NOMO-1 treated with DMSO at 0.1 percent for 48 hours (cell line): ENCODE measurements at regions not wholly inside any gene's neighbourhood (a gene's known extent, or its start where the extent isn't known, plus 50 kb on each side); places are given as distances from the start of the nearest gene placed in this dataset.
"Not testable (repeated sequence)": the region's sequence is repeated elsewhere in the genome, so short reads cannot be mapped to it uniquely, and the experiment has no call there.

ENCODE experiments used
- DNase-seq: peaks from one replicate; lab custom pipeline; 2025; ENCODE audit not compliant: unreplicated experiment; lab: John Stamatoyannopoulos, UW

- no peak for DNase-seq
Measured at GRCh38 chr2:192407692-192408091, 213.0 kb upstream of the TMEFF2 start.

DNA sequence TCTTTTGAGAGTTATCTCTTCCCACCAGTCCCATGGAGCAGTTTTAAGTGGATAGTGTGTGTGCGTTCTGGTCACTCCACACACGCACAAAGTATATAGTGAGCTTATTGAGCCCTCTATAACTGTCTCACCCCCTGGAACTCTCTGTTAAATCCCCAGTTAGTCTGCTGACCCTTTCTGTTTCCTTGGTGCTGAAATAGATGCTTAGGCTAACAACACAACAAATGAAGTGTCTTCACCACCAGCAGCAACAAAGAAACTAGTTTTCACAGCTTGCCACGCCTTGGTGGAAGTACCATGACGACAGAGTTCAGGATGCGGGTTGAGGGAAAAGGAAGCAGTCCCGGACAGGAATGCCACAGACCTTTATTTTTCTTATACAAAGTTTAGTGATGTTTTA lies 203.5 kb upstream of the TMEFF2 start:
- DNase-seq = no peak

- DNase-seq = no peak
Measured at GRCh38 chr2:192394605-192395004, 199.9 kb upstream of the TMEFF2 start.

DNA sequence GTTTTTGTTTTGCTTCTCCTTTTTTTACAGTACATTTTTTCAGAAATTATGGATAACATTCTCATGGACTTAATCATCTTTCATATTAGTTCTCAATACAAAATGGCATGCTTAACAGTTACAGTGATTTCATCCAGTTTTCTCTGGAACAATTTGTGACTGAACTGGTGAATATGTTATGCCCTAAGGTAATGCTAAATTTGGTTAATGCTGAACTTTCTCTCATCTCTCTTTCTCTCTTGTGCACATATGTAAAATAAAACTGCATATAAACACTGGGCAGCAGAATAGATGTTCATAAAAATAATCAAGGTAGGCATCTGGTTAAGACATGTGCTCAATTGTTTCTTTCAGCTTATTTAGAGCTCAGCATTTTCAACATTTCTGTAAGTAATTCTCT lies 196.3 kb upstream of the TMEFF2 start:
- no peak for DNase-seq

DNA sequence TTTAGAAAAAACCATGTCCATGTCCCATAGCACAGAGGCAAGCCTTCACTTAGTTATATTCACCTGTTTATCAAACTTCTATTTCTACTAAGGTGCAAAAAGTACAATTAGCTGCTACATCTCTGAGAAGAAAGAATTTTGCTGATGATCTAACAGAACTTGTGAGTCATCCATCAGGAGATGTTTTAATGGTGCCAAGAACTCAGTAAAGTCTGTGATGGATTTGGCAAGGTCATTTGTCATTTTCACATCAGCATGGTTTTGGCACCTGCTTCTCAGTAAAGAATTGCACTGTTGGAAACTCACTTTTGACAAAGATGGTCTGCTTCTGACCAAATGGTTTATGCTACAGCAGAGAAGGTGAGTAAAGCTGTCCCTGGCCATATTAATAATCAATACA lies 195.7 kb upstream of the TMEFF2 start:
- no peak for DNase-seq

- not testable (repeated sequence) for DNase-seq
Measured at GRCh38 chr2:192384191-192384590, 189.5 kb upstream of the TMEFF2 start.

DNA sequence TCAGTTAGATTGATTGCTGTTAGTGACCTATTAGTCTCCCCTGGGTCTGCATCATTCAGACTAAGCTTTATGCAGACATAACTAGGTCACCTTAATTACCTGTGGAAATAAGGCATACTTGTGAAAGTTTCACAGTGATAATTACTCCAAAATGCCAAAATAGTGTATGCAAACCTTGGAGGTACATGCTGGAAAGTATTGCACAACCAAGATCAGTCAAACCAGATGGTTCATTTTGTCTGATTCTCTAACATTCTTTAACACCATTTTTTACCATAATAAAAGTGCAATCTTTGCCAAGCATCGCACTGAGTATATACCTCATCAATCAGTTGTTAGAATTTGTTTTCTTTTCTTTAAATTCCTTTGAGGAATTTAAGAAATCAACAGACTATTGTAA lies 186.3 kb upstream of the TMEFF2 start:
- DNase-seq = no peak

- no peak for DNase-seq
Measured at GRCh38 chr2:192379736-192380135, 185.0 kb upstream of the TMEFF2 start.

GRCh38 chr2:192377173-192377572 lies 182.4 kb upstream of the TMEFF2 start:
- DNase-seq = no peak

DNA sequence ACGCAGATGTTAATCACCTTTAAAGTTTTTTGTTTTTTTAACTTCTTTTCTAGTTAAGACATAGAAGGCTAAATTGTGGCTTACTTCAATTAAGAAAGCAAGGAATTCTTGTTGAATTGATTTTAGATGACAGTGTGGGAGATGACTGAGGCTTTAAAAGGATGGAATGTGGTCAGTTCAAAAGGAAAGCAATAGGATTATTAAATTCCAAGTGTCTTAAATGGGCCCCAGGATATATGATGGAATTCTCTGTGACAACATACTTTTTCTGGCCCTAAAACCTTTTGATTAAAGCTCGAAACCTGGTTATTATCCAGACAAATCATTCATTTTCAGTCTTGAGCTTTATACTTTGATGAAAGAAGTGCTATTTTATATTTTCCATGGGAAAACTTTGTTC lies 179.0 kb upstream of the TMEFF2 start:
- DNase-seq = no peak

GRCh38 chr2:192373221-192373620 lies 178.5 kb upstream of the TMEFF2 start:
- DNase-seq = no peak

GRCh38 chr2:192369969-192370368 lies 175.2 kb upstream of the TMEFF2 start:
- no peak for DNase-seq

- no peak for DNase-seq
Measured at GRCh38 chr2:192357217-192357616, 162.5 kb upstream of the TMEFF2 start.

DNA sequence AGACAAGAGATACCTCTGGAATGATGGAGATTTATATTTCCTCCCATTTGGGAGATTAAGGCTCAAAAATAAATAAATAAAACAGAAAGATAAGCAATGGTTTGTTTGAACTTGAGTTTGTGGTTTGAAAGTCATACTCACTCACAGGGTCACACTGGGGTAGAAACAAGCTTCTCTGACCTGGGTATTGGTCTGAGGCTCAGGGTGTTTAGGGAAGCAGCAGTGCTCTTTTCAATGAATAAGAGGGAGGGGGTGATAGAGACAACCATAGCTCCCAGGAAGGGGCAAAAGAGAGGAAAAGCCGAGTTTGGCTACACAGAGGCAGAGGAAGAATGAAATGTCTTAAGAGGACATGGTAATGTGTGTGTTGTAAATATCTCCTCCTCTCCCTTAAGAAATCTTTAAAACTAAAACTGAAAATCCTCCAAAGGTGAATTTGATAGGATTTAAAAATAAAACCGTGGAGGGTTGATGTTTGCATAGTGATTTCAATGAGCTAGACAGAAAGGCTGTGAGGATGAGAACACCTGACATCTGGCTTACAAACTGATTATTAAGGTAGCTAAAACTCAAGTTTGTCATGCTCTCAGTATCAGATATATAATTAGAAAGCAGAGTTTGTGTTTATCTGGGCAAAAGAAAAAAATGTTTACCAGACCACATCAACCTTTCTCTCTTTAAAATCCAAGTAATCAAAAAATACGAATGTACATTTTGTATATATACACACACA lies 159.9 kb upstream of the TMEFF2 start:
- DNase-seq = no peak

GRCh38 chr2:192347542-192347941 lies 152.8 kb upstream of the TMEFF2 start:
- DNase-seq = no peak

DNA sequence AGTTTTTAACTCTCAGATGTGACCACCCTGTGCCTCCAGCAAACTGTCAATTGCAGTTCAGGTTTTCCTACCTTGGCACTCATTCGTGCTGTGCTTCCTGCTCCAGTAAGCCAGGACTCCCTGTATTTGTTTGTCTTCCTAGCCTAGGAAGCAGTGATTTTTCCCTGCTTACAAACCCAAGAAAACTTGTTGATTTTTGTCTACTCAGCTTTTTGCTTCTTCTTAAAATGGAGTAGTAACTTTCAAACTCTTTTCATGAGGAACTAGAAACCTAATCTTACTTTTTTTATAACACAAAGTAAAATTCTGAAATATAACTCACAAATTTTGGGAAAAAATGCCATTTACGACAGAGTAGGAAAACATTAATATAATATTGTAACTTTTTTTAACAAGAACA lies 150.6 kb upstream of the TMEFF2 start:
- DNase-seq = no peak

- DNase-seq = no peak
Measured at GRCh38 chr2:192333642-192334041, 138.9 kb upstream of the TMEFF2 start.

- DNase-seq = no peak
Measured at GRCh38 chr2:192328297-192328696, 133.6 kb upstream of the TMEFF2 start.

GRCh38 chr2:192327576-192327975 lies 132.8 kb upstream of the TMEFF2 start:
- peak; percentile 3 for DNase-seq

DNA sequence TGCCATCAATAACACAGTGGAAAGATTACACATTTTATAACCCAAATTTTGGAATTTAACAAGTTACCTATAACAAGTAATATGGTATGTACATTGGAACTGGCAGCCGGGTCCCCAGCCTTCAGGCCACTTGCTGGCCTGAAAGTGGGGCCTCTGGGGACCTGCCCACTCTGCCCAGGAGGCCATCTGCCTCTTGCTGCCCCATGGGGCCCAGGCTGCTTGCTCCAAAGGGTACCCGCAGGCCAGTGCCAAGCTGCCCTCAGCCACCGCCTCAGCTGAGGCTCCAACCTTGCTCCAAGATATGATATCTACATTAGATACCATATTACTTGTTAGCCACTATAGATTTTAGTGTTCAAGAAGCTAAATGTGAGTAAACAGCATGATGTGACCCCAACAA lies 120.8 kb upstream of the TMEFF2 start:
- no peak for DNase-seq

GRCh38 chr2:192314800-192315481 lies 120.2 kb upstream of the TMEFF2 start:
- DNase-seq = no peak

GRCh38 chr2:192313773-192314172 lies 119.0 kb upstream of the TMEFF2 start:
- no peak for DNase-seq
